GM12864 (cell line): ENCODE measurements at regions not wholly inside any gene's neighbourhood (a gene's known extent, or its start where the extent isn't known, plus 50 kb on each side); places are given as distances from the start of the nearest gene placed in this dataset.
A peak's percentile ranks its signal among the peaks of the same experiment; 100 is the strongest.

Source experiments
- DNase-seq: peaks from one replicate; pipeline ENCODE4 v3.0.0-alpha.2; 2011; ENCODE audit warnings: low read depth
- H3K4me3 ChIP-seq: 2 replicates; pipeline ENCODE4 v1.5.1; 2011; ENCODE audit warnings: mild to moderate bottlenecking, low read depth, low read length, control low read depth
- CTCF ChIP-seq: IDR thresholded peaks from 2 replicates; pipeline ENCODE4 v1.5.1; 2011; ENCODE audit warnings: low read depth, mild to moderate bottlenecking, moderate library complexity, low read length, control low read depth, inconsistent platforms; ENCODE audit errors: missing control alignments

DNA sequence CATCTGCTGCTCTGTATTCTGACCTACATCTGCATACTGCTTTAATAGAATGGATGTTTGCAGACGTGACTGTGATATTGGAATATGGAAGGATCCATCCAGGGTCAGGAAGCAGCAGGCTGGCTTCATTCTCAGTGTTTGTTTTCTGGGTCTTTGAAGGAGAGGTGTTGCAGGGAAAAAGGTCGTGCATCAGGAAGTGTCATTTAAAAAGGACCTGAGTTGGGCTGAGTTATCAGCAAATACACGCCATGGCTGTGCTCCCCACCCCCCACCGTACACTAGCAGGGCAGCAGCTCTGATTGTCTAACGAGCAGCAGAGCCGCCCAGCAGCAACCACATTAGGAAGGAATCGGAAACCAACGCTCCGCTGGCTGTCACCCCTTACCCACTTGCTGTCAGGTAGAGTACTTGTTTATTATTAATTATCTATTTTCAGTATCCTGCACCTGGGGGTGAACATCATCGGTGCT lies 63.1 kb upstream of the STEAP1B start:
- no peak for TF ChIP-seq CTCF
- DNase-seq, result no peak
- no peak overlapping the region; the same call in 1 of the 2 replicates for H3K4me3 ChIP-seq

DNA sequence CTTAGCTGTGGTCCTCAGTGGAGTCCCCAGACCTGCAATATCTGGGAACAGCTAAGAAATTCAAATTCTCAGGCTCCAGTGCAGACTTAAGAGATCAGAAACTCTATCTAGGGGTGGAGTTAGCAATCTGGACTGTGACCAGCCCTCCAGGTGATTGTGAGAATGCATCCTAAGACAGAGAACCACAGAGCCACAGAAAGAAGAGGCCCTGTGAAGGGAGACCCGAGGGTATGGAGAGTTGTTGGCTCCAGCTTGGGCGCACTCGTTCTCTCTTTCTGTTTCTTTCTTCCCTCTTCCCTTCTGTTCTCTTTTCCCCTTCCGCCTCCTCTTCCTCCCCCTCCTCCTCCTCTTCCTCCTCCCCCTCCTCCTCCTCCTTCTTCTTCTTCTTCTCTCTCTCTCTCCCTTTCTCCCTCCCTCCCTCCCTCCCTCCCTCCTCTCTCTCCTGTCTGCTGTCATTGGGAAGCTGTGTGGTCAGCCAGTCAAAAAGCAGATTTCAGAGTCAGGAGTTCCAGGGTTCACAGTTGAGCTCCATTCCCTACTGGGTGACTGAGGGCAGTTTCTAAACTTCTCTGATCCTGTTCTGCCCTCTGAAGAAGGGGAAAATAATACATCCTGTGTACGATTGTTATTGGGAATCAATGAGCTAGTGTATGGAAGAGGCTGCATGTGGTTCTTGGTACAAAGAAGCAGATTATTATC lies 62.1 kb upstream of the STEAP1B start:
- TF ChIP-seq CTCF, result no peak
- H3K4me3 ChIP-seq, result no peak overlapping the region
- DNase-seq, result no peak

GRCh38 chr7:22561321-22561811 lies 61.4 kb upstream of the STEAP1B start:
- H3K4me3 ChIP-seq, result no peak overlapping the region
- TF ChIP-seq CTCF, result no peak
- DNase-seq, result no peak

DNA sequence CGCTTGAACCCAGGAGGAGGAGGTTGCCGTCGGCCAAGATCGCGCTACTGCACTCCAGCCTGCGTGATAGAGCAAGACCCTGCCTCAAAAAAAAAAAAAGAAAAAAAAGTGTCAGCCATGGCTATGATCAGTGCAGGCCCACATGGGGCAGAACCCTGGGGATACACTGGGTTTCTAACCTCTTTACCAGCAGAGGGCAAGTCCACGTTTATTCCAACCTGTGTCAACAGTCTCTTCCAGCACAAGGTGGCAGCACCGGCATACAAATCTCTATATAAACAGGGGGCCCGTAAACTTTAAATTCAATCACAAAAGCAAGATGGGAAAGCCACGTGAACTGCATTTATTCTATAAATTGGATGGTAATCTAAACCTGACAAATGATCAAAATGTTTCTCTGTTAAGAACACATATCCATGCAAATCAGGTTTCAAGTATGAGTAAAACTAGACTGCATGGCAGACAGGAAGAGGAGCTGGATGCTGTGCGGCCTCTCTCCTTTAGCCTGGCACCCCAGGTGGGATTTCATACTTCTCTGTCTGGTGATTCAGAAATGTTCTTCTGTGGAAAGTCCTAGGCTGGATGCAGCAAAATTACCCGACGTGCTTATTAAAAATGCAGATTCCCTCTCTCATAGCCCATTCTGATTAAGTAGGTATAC lies 60.0 kb upstream of the STEAP1B start:
- TF ChIP-seq CTCF, result peak; percentile 82
- H3K4me3 ChIP-seq, result no peak overlapping the region
- no peak for DNase-seq

GRCh38 chr7:22557167-22557566 lies 57.2 kb upstream of the STEAP1B start:
- no peak overlapping the region for H3K4me3 ChIP-seq

DNA sequence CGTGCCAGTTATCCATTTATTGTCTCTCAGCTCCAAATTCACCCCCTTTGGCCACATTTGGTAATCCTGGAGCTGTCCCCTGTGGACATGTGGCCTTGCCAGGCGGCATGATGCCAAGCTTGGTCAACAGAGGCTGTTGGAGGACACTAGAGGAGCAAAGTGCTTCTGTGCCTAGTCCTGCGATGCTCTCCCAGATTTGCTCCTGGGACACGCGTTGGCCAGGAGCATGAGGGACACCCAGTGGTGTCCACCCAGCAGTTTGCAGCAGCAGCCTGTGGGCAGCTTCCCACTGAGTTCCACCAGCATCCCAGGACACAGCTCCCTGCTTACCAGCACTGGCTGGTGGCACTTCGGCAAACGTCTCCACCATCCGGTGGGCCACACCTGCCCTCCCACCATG lies 55.5 kb upstream of the STEAP1B start:
- H3K4me3 ChIP-seq, result no peak overlapping the region
- no peak for DNase-seq
- TF ChIP-seq CTCF, result no peak

More at GRCh38 chr7:22557167-22557566, 57.2 kb upstream of the STEAP1B start:
- DNase-seq, result no peak
- TF ChIP-seq CTCF, result no peak
